ENCODE measurements at regions not wholly inside any gene's neighbourhood (a gene's known extent, or its start where the extent isn't known, plus 50 kb on each side); places are given as distances from the start of the nearest gene placed in this dataset.

GRCh38 chr5:17425385-17426070 lies 72.5 kb upstream of the TAF11L2 start:
- TF ChIP-seq CTCF (IDR thresholded peaks at IDR 0.05) (no peak), EZH2 (IDR thresholded peaks at IDR 0.05) (no peak), EZH2phosphoT487 (IDR thresholded peaks at IDR 0.05) (no peak)
